ENCODE measurements at regions not wholly inside any gene's neighbourhood (a gene's known extent, or its start where the extent isn't known, plus 50 kb on each side); places are given as distances from the start of the nearest gene placed in this dataset.

GRCh38 chr13:55067946-55068345 is 2039.3 kb downstream of the OLFM4 start:
- TF ChIP-seq CTCF (IDR thresholded peaks at IDR 0.05; ENCODE audit: extremely low read depth in 1 of 2, insufficient read depth in 1 of 2, low read depth in 1 of 2, low read length in 2 of 2) (no peak), MAX (IDR thresholded peaks at IDR 0.05; ENCODE audit: insufficient read depth, insufficient read length) (no peak), POLR2A (IDR thresholded peaks at IDR 0.05; ENCODE audit: low read depth, low read length) (no peak), POLR2AphosphoS5 (IDR thresholded peaks at IDR 0.05; ENCODE audit: insufficient read depth, low read depth, low read length) (no peak)
